Spleen (tissue), 11 donors: ENCODE measurements at regions not wholly inside any gene's neighbourhood (a gene's known extent, or its start where the extent isn't known, plus 50 kb on each side); places are given as distances from the start of the nearest gene placed in this dataset.
A peak's percentile ranks its signal among the peaks of the same experiment; 100 is the strongest.

Experiments
- DNase-seq: peaks from one replicate; pipeline ENCODE4 v3.0.0-alpha.2; 2020
- H3K27ac ChIP-seq, 8 donors: fragments of 200-600 bp; sonication (generic) in 7 of 8; 1 replicate in 4 of 8; 2 replicates in 4 of 8; pipeline versions ENCODE4 v1.5.0 to v1.8.0; 2016 to 2021; ENCODE audit warnings: inconsistent platforms in 4 of 8, mild to moderate bottlenecking in 4 of 8, moderate library complexity in 1 of 8
- H3K27me3 ChIP-seq, 7 donors: fragments of 200-600 bp; sonication (generic) in 6 of 7; replicated peaks in 1 of 7; 1 replicate in 4 of 7; 2 replicates in 3 of 7; pipeline versions ENCODE4 v1.5.0 to v1.8.0; 2016 to 2021; ENCODE audit warnings: inconsistent platforms in 3 of 7, mild to moderate bottlenecking in 1 of 7
- H3K36me3 ChIP-seq, 6 donors: fragments of 200-600 bp; sonication (generic) in 5 of 6; 1 replicate in 4 of 6; 2 replicates in 2 of 6; pipeline versions ENCODE4 v1.5.0 to v1.8.0; 2016 to 2021; ENCODE audit warnings: inconsistent platforms in 2 of 6
- H3K4me1 ChIP-seq, 6 donors: fragments of 200-600 bp; sonication (generic) in 5 of 6; 1 replicate in 3 of 6; 2 replicates in 3 of 6; pipeline versions ENCODE4 v1.5.0 to v1.8.0; 2016 to 2021; ENCODE audit warnings: inconsistent platforms in 3 of 6
- H3K4me3 ChIP-seq, 8 donors: fragments of 200-600 bp; sonication (generic) in 7 of 8; 1 replicate in 4 of 8; 2 replicates in 4 of 8; pipeline versions ENCODE4 v1.5.0 to v1.8.0; 2016 to 2021; ENCODE audit warnings: inconsistent platforms in 4 of 8, mild to moderate bottlenecking in 4 of 8, moderate library complexity in 2 of 8
- H3K9me3 ChIP-seq, 8 donors: fragments of 200-600 bp; sonication (generic) in 7 of 8; 1 replicate in 4 of 8; 2 replicates in 4 of 8; pipeline versions ENCODE4 v1.5.0 to v1.8.0; 2016 to 2021; ENCODE audit warnings: inconsistent platforms in 4 of 8
- CTCF ChIP-seq, 11 experiments: fragments of 200-600 bp in 7 of 11; fragments of 450-650 bp in 4 of 11; sonication (generic) in 4 of 11; IDR thresholded peaks in 8 of 11; conservative IDR thresholded peaks in 3 of 11; 1 replicate in 7 of 11; 2 replicates in 4 of 11; pipeline versions ENCODE4 v1.4.0 to v1.8.0; 2016 to 2021; ENCODE audit warnings: antibody characterized with exemption in 11 of 11, inconsistent platforms in 4 of 11, mild to moderate bottlenecking in 1 of 11
- POLR2A ChIP-seq, 3 donors: fragments of 450-650 bp; IDR thresholded peaks; one replicate each; pipeline ENCODE4 v1.5.1; 2017; ENCODE audit warnings: antibody characterized with exemption in 3 of 3, mild to moderate bottlenecking in 1 of 3
- POLR2AphosphoS5 ChIP-seq, 3 donors: sonication (generic); formaldehyde crosslinking; IDR thresholded peaks; one replicate each; pipeline ENCODE4 v1.5.1; 2017; ENCODE audit warnings: antibody characterized with exemption in 3 of 3
- WGBS, 5 donors: extraction: QIAGEN DNeasy Blood & Tissue Kit in 3 of 5; methylation state at CpG; one replicate each; pipeline versions ENCODE4 v1.1.5 to v1.1.7; 2013 to 2018; 5-methylcytosine and 5-hydroxymethylcytosine counted together
- intact Hi-C: fragments of 100-400 bp; cut with DNase I; formaldehyde crosslinking; loops from one replicate; pipeline ENCODE4 v1.15.0; 2023; ENCODE audit warnings: low total_unique reads
- donor health status: healthy with polysubstance abuse.
- donor health status: DM: no; HTN: no; CAD: no; lungs with moderate emphysema.
- donor health status: DM: no; HTN: no; CAD: no.
- donor health status: Bipolar disorder and iron deficiency.
- donor health status: healthy.
- donor health status: DM: no; HTN: no; CAD: no.
- donor health status: DM: yes; HTN: yes; CAD: no.

DNA sequence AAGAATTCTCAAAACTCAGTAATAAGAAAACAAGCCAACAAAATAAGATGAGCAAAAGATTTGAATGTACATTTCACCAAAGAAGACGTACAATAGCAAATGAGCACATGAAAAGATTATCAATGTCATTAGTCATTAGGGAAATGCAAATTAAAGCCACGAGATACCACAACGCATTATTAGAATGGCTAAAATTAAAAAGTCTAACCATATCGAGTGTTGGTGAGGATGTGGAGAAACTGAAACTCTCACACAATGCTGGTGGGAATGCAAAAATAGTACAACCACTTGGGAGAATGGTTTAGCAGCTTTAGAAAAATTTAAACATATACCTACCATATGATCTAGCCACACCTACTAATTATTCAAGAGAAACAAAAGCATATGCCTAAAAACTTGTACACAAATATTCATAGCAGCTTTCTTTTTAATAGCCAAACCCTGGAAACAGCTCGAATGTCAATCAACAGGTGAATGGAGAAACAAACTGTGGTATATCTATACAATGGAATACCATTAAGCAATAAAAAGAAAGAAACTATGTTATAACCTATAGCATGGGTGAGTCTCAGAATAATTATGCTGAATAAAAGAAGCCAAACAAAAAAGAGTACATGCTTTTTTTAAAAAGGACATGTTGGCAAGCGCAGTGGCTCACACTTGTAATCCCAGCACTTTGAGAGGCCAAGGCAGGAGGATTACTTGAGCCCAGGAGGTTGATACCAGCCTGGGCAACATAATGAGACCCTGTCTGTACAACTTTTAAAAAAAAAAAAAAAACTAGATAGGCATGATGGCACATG, 103.6 kb downstream of the LITAF start:
- no peak for DNase-seq
- no peaks in the 10 kb centered on the region for H3K4me1 ChIP-seq
- H3K27ac ChIP-seq, result no peak overlapping the region
- no peak overlapping the region for H3K4me3 ChIP-seq
- no peaks in the 10 kb centered on the region for H3K27me3 ChIP-seq
- intact Hi-C loops, result no loop called here
- 78 to 89% (median 88%) methylated on average over 6 of the region's 6 CpGs for WGBS, 5 donors
- peaks cover 0 to 38% (median 28%) of the 10 kb centered on the region in 8 donors for H3K9me3 ChIP-seq
- TF ChIP-seq CTCF (IDR thresholded peaks at IDR 0.05 in 8 of 11, conservative IDR thresholded peaks at IDR 0.05 in 3 of 11), result no peak
- no peak for TF ChIP-seq POLR2AphosphoS5 (IDR thresholded peaks at IDR 0.05)
- TF ChIP-seq POLR2A (IDR thresholded peaks at IDR 0.05), result no peak
- no peaks in the 10 kb centered on the region for H3K36me3 ChIP-seq

GRCh38 chr16:11484691-11485258, 101.9 kb downstream of the LITAF start:
- peak overlapping the region in 1 of 8 donors; percentile 27 for H3K27ac ChIP-seq
- 64 to 82% (median 74%) methylated on average over 7 to 8 of the region's 8 CpGs for WGBS, 5 donors

GRCh38 chr16:11485676-11486075, 101.0 kb downstream of the LITAF start:
- Histone ChIP-seq H3K27ac (no peak overlapping the region), H3K9me3 (peaks cover 0 to 43% (median 29%) of the 10 kb centered on the region in 8 donors), H3K4me3 (no peak overlapping the region), H3K27me3 (no peaks in the 10 kb centered on the region), H3K4me1 (no peaks in the 10 kb centered on the region), H3K36me3 (no peaks in the 10 kb centered on the region)
- TF ChIP-seq POLR2AphosphoS5 (IDR thresholded peaks at IDR 0.05) (no peak), CTCF (IDR thresholded peaks at IDR 0.05 in 8 of 11, conservative IDR thresholded peaks at IDR 0.05 in 3 of 11) (no peak), POLR2A (IDR thresholded peaks at IDR 0.05) (no peak)
- no peak for DNase-seq
- intact Hi-C loops, result no loop called here

More at GRCh38 chr16:11484691-11485258, 101.9 kb downstream of the LITAF start:
- TF ChIP-seq POLR2AphosphoS5 (IDR thresholded peaks at IDR 0.05), result no peak
- DNase-seq, result no peak
- Histone ChIP-seq H3K4me1 (no peaks in the 10 kb centered on the region), H3K27me3 (no peaks in the 10 kb centered on the region), H3K9me3 (peaks cover 0 to 38% (median 28%) of the 10 kb centered on the region in 8 donors), H3K4me3 (no peak overlapping the region), H3K36me3 (no peaks in the 10 kb centered on the region)
- intact Hi-C loops, result no loop called here

GRCh38 chr16:11487289-11487688, 99.4 kb downstream of the LITAF start:
- TF ChIP-seq CTCF (IDR thresholded peaks at IDR 0.05 in 8 of 11, conservative IDR thresholded peaks at IDR 0.05 in 3 of 11), result no peak
- Histone ChIP-seq H3K4me1 (no peaks in the 10 kb centered on the region), H3K9me3 (peaks cover 0 to 40% (median 31%) of the 10 kb centered on the region in 8 donors), H3K27me3 (no peaks in the 10 kb centered on the region), H3K4me3 (no peak overlapping the region), H3K36me3 (no peaks in the 10 kb centered on the region), H3K27ac (no peak overlapping the region)
- WGBS, 5 donors, result 72 to 80% (median 78%) methylated on average over 2 of the region's 2 CpGs
- DNase-seq, result no peak
- intact Hi-C loops, result no loop called here
